ENCODE measurements at regions not wholly inside any gene's neighbourhood (a gene's known extent, or its start where the extent isn't known, plus 50 kb on each side); places are given as distances from the start of the nearest gene placed in this dataset.

DNA sequence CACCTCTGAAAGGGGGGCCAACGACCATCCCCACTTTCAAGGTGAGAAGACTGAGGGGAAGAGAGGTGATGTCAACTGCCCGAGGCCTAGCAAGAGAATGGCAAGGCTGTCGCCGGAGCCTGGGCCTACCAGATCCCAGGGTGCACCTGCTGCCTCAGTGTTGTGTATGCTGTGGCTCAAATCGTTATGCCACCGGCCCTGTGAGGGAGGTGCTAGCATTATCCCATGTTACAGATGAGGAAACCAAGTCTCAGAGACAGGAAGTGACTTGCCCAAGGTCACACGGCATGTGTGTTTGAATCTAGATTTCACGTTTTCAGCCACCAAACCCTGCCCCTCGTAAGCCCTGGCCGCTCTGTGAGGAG, 152.5 kb downstream of the CEBPB start:
- TF ChIP-seq, protein P1, sequence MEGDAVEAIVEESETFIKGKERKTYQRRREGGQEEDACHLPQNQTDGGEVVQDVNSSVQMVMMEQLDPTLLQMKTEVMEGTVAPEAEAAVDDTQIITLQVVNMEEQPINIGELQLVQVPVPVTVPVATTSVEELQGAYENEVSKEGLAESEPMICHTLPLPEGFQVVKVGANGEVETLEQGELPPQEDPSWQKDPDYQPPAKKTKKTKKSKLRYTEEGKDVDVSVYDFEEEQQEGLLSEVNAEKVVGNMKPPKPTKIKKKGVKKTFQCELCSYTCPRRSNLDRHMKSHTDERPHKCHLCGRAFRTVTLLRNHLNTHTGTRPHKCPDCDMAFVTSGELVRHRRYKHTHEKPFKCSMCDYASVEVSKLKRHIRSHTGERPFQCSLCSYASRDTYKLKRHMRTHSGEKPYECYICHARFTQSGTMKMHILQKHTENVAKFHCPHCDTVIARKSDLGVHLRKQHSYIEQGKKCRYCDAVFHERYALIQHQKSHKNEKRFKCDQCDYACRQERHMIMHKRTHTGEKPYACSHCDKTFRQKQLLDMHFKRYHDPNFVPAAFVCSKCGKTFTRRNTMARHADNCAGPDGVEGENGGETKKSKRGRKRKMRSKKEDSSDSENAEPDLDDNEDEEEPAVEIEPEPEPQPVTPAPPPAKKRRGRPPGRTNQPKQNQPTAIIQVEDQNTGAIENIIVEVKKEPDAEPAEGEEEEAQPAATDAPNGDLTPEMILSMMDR (IDR thresholded peaks at IDR 0.05) = no peak
- TF ChIP-seq POLR2A (IDR thresholded peaks at IDR 0.05) = no peak

All from adrenal gland (tissue), 5 donors.